ENCODE measurements at regions not wholly inside any gene's neighbourhood (a gene's known extent, or its start where the extent isn't known, plus 50 kb on each side); places are given as distances from the start of the nearest gene placed in this dataset.

GRCh38 chr15:95350908-95351307 lies 979.6 kb upstream of the NR2F2 start:
- DNase-seq, result no peak

- no peak for DNase-seq
Observed at GRCh38 chr15:95352631-95353187, 977.8 kb upstream of the NR2F2 start.

DNA sequence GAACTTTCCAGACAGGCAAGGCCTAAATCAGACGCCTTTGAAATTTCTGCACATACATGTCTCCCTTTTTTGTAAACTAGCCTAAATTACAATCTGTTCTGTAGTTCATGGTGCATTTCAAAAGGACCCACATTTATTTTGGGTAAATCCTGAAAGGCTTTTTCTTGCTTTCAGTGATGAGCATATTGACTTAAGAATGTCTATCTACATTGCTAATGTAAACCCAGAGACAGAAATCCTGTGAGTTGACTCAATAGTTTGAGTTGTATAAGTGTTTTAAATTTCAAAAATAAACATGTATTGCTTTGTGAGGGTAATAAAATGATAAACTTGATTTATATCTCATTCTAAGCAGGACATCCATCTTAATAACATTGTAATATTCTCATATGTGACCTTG lies 977.0 kb upstream of the NR2F2 start:
- no peak for DNase-seq

- no peak for DNase-seq
Observed at GRCh38 chr15:95359966-95360365, 970.5 kb upstream of the NR2F2 start.

- no peak for DNase-seq
Observed at GRCh38 chr15:95362306-95362705, 968.2 kb upstream of the NR2F2 start.

GRCh38 chr15:95363646-95364045 lies 966.9 kb upstream of the NR2F2 start:
- no peak for DNase-seq

DNA sequence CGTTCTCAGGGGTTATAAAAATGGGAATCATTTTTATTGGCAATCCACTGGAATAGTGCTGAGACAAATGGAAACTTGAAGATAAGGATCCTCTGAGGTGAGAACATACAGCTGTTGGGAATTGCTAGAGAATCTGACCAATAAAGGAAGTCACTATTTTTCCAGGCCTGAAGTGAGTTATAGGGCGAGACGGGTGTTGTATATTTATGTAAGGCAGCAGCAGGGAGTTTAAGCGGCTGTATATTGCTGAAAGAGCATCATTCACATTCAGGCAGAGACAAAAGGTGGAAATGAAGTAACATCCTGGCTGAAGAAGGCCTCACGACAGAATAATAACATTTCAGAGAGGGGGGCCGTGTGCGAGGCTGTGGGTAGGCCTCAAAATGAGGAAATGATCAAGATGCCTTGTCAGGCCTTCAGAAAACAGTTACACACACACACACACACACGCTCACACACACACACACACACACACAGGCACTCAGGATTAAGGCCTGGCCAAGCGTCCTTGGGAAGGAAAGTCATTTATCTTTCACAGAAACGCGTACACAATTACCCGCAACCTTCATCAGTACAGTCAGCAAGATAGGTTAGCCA lies 964.9 kb upstream of the NR2F2 start:
- no peak for DNase-seq

DNA sequence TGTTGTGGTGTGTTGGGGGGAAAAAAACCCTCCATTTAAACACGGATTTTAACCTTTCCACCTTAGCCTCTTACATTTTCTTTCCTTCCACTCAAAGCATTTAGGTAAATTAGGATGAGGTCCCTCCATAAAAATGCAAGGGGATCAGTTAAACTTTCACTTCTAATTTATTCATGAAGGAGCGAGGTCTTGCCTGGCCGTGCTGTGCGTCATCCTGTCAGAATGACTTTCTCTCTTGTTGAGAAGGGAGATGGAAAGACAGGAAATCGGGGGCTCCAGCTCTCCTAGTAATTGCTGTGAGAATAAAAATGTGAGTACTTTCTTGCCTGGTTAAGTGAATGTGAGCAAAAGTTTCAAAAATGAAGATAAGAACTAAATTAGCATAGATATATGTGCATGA lies 962.3 kb upstream of the NR2F2 start:
- no peak for DNase-seq

GRCh38 chr15:95368755-95369601 lies 961.5 kb upstream of the NR2F2 start:
- DNase-seq, result no peak

GRCh38 chr15:95370291-95370690 lies 960.2 kb upstream of the NR2F2 start:
- no peak for DNase-seq

DNA sequence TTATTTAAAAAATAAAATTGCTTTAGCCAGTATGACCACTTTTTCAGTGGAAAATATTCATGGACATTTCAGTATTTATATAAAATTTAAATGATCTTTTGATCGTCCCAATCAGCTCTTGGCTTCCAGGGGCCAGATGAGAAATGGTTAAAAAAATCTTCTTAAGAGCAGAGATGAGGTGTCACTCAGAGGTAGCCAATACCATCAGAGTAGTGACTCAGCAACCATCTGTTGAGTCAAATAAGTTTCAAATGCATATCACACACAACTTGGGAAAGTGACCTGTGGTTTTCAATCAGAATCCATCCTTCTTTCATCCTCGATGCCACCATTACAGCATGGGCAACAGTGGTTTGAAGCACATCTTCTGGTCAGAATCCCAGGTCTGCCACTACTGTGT lies 958.8 kb upstream of the NR2F2 start:
- no peak for DNase-seq

DNA sequence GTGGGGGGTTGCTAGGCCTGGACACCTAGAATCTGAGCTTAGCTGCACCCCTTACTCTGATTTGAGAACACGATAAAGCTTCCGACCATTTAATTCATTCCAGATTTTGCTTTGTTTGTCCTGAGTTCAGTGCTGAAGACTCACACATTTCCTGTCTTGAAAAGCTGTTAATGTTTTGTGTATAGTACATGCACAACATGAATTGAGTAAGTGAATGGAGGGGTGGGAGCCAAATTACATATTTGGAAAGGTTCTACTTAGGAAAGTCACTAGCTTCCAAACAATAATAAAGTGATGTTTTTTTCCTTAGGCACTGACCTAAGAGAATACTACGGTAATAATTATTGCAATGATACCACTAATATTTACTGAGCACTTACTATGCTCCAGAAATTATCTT lies 955.2 kb upstream of the NR2F2 start:
- no peak for DNase-seq

DNA sequence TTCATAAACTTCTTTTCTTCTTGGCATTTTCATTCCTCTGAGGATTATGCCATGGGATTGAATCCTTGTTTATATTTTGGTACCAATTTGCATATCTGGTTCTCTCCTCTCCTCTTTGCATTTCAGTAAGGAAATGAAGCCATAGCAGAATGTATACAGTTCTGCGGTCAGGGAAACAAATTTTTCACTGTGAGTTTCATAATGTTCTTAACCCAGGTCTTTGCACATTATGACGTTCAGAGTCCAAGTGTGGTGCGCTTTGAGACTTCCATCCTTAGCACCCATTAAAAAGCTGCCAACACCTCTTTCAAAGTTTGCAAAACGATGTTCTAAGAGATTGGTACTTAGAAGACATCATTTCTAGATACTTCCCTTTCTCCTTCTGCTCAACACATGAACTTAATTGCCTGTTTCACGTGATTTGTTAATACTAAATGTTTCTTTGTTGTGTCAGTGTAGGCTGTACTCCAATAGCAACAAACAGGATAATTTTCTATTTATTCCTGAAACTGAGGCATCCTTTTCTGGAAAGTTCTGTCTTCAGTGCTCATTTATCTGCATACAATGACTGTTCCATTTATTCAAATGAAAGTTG lies 953.1 kb upstream of the NR2F2 start:
- DNase-seq, result no peak

- no peak for DNase-seq
Observed at GRCh38 chr15:95394186-95395067, 936.1 kb upstream of the NR2F2 start.

GRCh38 chr15:95400428-95400827 lies 930.1 kb upstream of the NR2F2 start:
- no peak for DNase-seq

- DNase-seq, result no peak
Observed at GRCh38 chr15:95401587-95401986, 928.9 kb upstream of the NR2F2 start.

GRCh38 chr15:95405447-95405846 lies 925.1 kb upstream of the NR2F2 start:
- no peak for DNase-seq

GRCh38 chr15:95407534-95407933 lies 923.0 kb upstream of the NR2F2 start:
- no peak for DNase-seq

DNA sequence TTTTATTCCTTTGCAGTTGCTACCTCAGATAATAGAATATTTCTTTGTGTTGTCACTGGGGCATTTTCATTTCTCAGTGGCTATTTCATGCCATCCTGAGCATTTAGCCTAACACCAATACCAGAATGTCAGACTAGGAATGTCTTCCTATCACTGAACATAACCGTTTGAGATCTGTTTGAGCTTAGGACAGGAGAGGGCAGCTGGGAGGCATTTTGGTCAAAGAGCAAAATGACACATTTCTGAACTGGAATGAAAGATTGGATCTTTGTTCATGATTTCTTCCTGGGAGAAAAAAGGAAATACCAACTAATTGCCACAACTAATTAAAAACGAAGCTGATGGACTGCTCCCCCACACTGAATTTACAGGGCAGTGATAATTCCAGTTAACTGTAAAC lies 921.3 kb upstream of the NR2F2 start:
- DNase-seq, result no peak

GRCh38 chr15:95409626-95410310 lies 920.7 kb upstream of the NR2F2 start:
- no peak for DNase-seq

GRCh38 chr15:95410757-95411156 lies 919.7 kb upstream of the NR2F2 start:
- DNase-seq, result no peak

DNA sequence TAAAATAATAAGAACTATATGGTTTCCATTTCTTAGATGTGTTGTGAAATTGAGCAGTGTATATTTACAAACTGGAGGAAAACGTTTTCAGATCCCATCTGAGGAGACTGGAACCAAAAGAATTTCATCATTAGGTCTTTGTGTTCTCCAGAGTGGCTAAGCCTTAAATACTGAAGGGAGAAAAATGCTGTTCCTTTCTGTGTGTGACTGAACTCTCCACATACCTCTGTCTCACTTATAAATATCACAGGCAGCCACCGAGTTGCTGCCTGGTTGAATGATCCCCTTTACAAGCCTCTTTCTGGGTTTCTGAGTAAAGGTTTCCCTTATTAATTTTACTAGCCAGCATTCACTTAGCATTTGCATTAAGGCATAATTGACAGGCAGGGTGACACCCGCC lies 913.9 kb upstream of the NR2F2 start:
- no peak for DNase-seq

Data from NCI-H2171 (cell line).